ENCODE measurements at regions not wholly inside any gene's neighbourhood (a gene's known extent, or its start where the extent isn't known, plus 50 kb on each side); places are given as distances from the start of the nearest gene placed in this dataset.

GRCh38 chr1:239308701-239309333, 77.6 kb upstream of the CHRM3 start:
- peak; percentile 78 for TF ChIP-seq CTCF (IDR thresholded peaks at IDR 0.05; ENCODE audit: low read length)
- TF ChIP-seq EZH2 (optimal IDR thresholded peaks at IDR 0.05; ENCODE audit: low read depth, low read length): no peak
- no peak for TF ChIP-seq EZH2phosphoT487 (IDR thresholded peaks at IDR 0.05; ENCODE audit: low read length)

Data from MM.1S (cell line).